ENCODE measurements at regions not wholly inside any gene's neighbourhood (a gene's known extent, or its start where the extent isn't known, plus 50 kb on each side); places are given as distances from the start of the nearest gene placed in this dataset.

- H4K20me1 ChIP-seq (ENCODE audit: control insufficient read depth, insufficient read depth, insufficient read length) = no peaks in the 10 kb centered on the region
- H3K56ac ChIP-seq (ENCODE audit: insufficient read length, low read depth, low read length) = no peak overlapping the region
- H3K27me3 ChIP-seq (ENCODE audit: insufficient read depth, low read length) = no peaks in the 10 kb centered on the region
- no peak overlapping the region for H3K23ac ChIP-seq (ENCODE audit: insufficient read length, low read depth, low read length)
- H3K14ac ChIP-seq (ENCODE audit: insufficient read depth, low read length) = no peak overlapping the region
- H3K4ac ChIP-seq (ENCODE audit: low read depth, low read length) = no peak overlapping the region
- Mint-ChIP-seq H3K27ac (no peak overlapping the region; a peak in 1 of 7 replicates), H3K4me1 (no peaks in the 10 kb centered on the region), H3K9me3 (no peaks in the 10 kb centered on the region), H3K27me3 (ENCODE audit: low read depth) (no peaks in the 10 kb centered on the region), H3K36me3 (ENCODE audit: insufficient read depth in 1 of 3, low read depth in 3 of 3) (no peaks in the 10 kb centered on the region), H3K4me3 (no peak overlapping the region)
- no peak overlapping the region for H4K91ac ChIP-seq (ENCODE audit: insufficient read length, low read depth, low read length)
- H3T11ph ChIP-seq (ENCODE audit: low read length) = no peak overlapping the region
- no peak overlapping the region for H2BK120ac ChIP-seq (ENCODE audit: low read depth, low read length, poor library complexity, severe bottlenecking)
- H3K4me1 ChIP-seq (ENCODE audit: insufficient read depth, low read length) = no peaks in the 10 kb centered on the region; the same call in 1 of the 2 replicates
- H4K5ac ChIP-seq (ENCODE audit: insufficient read length, low read depth, low read length) = no peak overlapping the region
- H3K79me1 ChIP-seq (ENCODE audit: insufficient read depth, low read depth, low read length, poor library complexity, severe bottlenecking) = no peaks in the 10 kb centered on the region
- H2BK20ac ChIP-seq (ENCODE audit: low read depth, low read length, poor library complexity, severe bottlenecking) = no peak overlapping the region
- no peak for DNase-seq
- no peaks in the 10 kb centered on the region for H3K9me3 ChIP-seq (ENCODE audit: control insufficient read depth, low read depth, low read length)
- H3K4me2 ChIP-seq (ENCODE audit: insufficient read depth, insufficient read length, low read length) = no peak overlapping the region
- H2AFZ ChIP-seq (ENCODE audit: low read length) = no peak overlapping the region
- no peak overlapping the region for H2AK5ac ChIP-seq (ENCODE audit: insufficient read length, low read length)
- H2BK12ac ChIP-seq (ENCODE audit: insufficient read length, low read depth, low read length) = no peak overlapping the region
- H2BK5ac ChIP-seq (ENCODE audit: insufficient read length, low read length) = no peak overlapping the region
- no CpG with 5 or more reads among the region's 1 CpG for WGBS (ENCODE audit: extremely low coverage, insufficient read length, low lambda C conversion rate)
- H3K18ac ChIP-seq (ENCODE audit: insufficient read length, low read depth, low read length) = no peak overlapping the region
- no peak overlapping the region for H3K9ac ChIP-seq (ENCODE audit: extremely low read depth, insufficient read length, low read length)
- H2BK15ac ChIP-seq (ENCODE audit: low read depth, low read length) = no peak overlapping the region
- TF ChIP-seq, protein P1, sequence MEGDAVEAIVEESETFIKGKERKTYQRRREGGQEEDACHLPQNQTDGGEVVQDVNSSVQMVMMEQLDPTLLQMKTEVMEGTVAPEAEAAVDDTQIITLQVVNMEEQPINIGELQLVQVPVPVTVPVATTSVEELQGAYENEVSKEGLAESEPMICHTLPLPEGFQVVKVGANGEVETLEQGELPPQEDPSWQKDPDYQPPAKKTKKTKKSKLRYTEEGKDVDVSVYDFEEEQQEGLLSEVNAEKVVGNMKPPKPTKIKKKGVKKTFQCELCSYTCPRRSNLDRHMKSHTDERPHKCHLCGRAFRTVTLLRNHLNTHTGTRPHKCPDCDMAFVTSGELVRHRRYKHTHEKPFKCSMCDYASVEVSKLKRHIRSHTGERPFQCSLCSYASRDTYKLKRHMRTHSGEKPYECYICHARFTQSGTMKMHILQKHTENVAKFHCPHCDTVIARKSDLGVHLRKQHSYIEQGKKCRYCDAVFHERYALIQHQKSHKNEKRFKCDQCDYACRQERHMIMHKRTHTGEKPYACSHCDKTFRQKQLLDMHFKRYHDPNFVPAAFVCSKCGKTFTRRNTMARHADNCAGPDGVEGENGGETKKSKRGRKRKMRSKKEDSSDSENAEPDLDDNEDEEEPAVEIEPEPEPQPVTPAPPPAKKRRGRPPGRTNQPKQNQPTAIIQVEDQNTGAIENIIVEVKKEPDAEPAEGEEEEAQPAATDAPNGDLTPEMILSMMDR (conservative IDR thresholded peaks at IDR 0.05) = no peak
- no peak overlapping the region for H4K8ac ChIP-seq (replicated peaks; ENCODE audit: insufficient read length, low read depth, low read length)
- no peak overlapping the region for H3K27ac ChIP-seq (ENCODE audit: insufficient read length, low read depth, low read length)
- H3K79me2 ChIP-seq (ENCODE audit: insufficient read depth, low read length) = no peaks in the 10 kb centered on the region
- H3K23me2 ChIP-seq (ENCODE audit: insufficient read length, low read depth, low read length, poor library complexity, severe bottlenecking) = no peaks in the 10 kb centered on the region
These were observed 68.9 kb upstream of the ZNF280D start for GRCh38 chr15:56802161-56802560.
